HG03469 (cell line): ENCODE measurements at regions not wholly inside any gene's neighbourhood (a gene's known extent, or its start where the extent isn't known, plus 50 kb on each side); places are given as distances from the start of the nearest gene placed in this dataset.

Source experiments
- ATAC-seq: cut with Tn5 transposase; IDR thresholded peaks from one replicate; pipeline ENCODE4 v1.9.1; 2021; ENCODE audit warnings: mild to moderate bottlenecking, moderate library complexity, moderate number of reproducible peaks; ENCODE audit not compliant: unreplicated experiment

GRCh38 chr9:129232839-129233591, 55.0 kb upstream of the IER5L start:
- no peak for ATAC-seq

DNA sequence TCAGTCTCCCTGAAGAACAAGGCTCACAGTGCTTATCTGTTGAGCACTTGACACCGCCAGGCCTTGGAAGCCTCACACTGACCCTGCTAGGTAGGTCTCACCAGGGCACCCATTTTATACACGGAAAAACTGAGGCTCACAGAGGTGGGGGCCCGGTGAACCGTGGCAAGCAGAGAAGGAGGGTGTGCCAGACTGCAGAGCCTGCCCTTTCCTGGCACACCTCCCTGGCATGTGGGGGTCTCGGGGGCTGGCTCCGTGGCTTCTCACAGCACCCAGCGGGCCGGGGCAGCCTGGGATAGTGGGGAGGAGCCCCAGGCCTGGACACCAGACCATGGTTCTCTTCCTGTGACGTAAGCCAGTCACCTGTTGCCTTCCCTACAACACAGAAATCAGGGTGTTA, 53.7 kb upstream of the IER5L start:
- no peak for ATAC-seq

GRCh38 chr9:129231022-129231739, 53.1 kb upstream of the IER5L start:
- no peak for ATAC-seq

- ATAC-seq: no peak
These were observed 52.2 kb upstream of the IER5L start for GRCh38 chr9:129230302-129230701.
